ENCODE measurements at regions not wholly inside any gene's neighbourhood (a gene's known extent, or its start where the extent isn't known, plus 50 kb on each side); places are given as distances from the start of the nearest gene placed in this dataset.
"Not testable (repeated sequence)": the region's sequence is repeated elsewhere in the genome, so short reads cannot be mapped to it uniquely, and the experiment has no call there.

- peaks cover 14% of the 10 kb centered on the region for H3K36me3 Mint-ChIP-seq
- no peak for DNase-seq
- peak overlapping the region; percentile 66 for H3K4me3 Mint-ChIP-seq
- no peaks in the 10 kb centered on the region for H3K27me3 Mint-ChIP-seq
- POLR2A ChIA-PET: interaction anchor here (0.6 kb wide), 1 partner anchor 16 kb away, joined by 3 read pairs; no protein-coding TSS in a partner anchor
- peak; percentile 15 for ATAC-seq (ENCODE audit: low read depth)
- H3K9me3 Mint-ChIP-seq: peaks cover 12% of the 10 kb centered on the region
- H3K27ac Mint-ChIP-seq: peak overlapping the region; percentile 47
- H3K4me1 Mint-ChIP-seq: peaks cover 53% of the 10 kb centered on the region
These were observed 112.3 kb upstream of the KLF12 start for GRCh38 chr13:74246487-74246886.

- peak overlapping the region; percentile 50 for H3K4me3 Mint-ChIP-seq
- POLR2A ChIA-PET: interaction anchor here (1.0 kb wide), 1 partner anchor 109 kb away, joined by 4 read pairs; the partner anchor contains the start of gene KLF12
- ATAC-seq (ENCODE audit: low read depth) (peak; percentile 78), DNase-seq (no peak)
- H3K4me1 Mint-ChIP-seq: peaks cover 50% of the 10 kb centered on the region
- H3K27ac Mint-ChIP-seq: peak overlapping the region; percentile 79
- peaks cover 13% of the 10 kb centered on the region for H3K9me3 Mint-ChIP-seq
- peaks cover 14% of the 10 kb centered on the region for H3K36me3 Mint-ChIP-seq
- no peaks in the 10 kb centered on the region for H3K27me3 Mint-ChIP-seq
These were observed 109.7 kb upstream of the KLF12 start for GRCh38 chr13:74243637-74244526.

GRCh38 chr13:74241343-74241742 is 107.1 kb upstream of the KLF12 start:
- Mint-ChIP-seq H3K9me3 (peaks cover 13% of the 10 kb centered on the region), H3K4me1 (peaks cover 31% of the 10 kb centered on the region), H3K36me3 (peaks cover 14% of the 10 kb centered on the region)
- H3K27ac Mint-ChIP-seq; POLR2A ChIA-PET; DNase-seq; H3K4me3 Mint-ChIP-seq; H3K27me3 Mint-ChIP-seq; ATAC-seq (ENCODE audit: low read depth): not testable (repeated sequence)

- POLR2A ChIA-PET: interaction anchor here (0.7 to 3.6 kb wide), 4 partner anchors 16 to 1572 kb away, joined by 3 to 19 read pairs (median 4); partner anchors contain the start of gene KLF12
- Mint-ChIP-seq H3K4me1 (peaks cover 24% of the 10 kb centered on the region), H3K4me3 (peak overlapping the region; percentile 60), H3K9me3 (peaks cover 10% of the 10 kb centered on the region), H3K27ac (peak overlapping the region; percentile 90), H3K36me3 (peaks cover 13% of the 10 kb centered on the region), H3K27me3 (no peaks in the 10 kb centered on the region)
- ATAC-seq (ENCODE audit: low read depth) (peak; percentile 84), DNase-seq (no peak)
These were observed 96.8 kb upstream of the KLF12 start for GRCh38 chr13:74230984-74231501.

- no peak overlapping the region for H3K4me3 Mint-ChIP-seq
- peaks cover 10% of the 10 kb centered on the region for H3K9me3 Mint-ChIP-seq
- peaks cover 19% of the 10 kb centered on the region for H3K4me1 Mint-ChIP-seq
- ATAC-seq (ENCODE audit: low read depth) (no peak), DNase-seq (no peak)
- no peak overlapping the region for H3K27ac Mint-ChIP-seq
- POLR2A ChIA-PET: no interaction called here
- peaks cover 13% of the 10 kb centered on the region for H3K36me3 Mint-ChIP-seq
- no peaks in the 10 kb centered on the region for H3K27me3 Mint-ChIP-seq
These were observed 95.0 kb upstream of the KLF12 start for GRCh38 chr13:74229242-74229641.

- POLR2A ChIA-PET: no interaction called here
- Mint-ChIP-seq H3K27me3 (no peaks in the 10 kb centered on the region), H3K9me3 (peaks cover 15% of the 10 kb centered on the region), H3K4me3 (no peak overlapping the region), H3K27ac (no peak overlapping the region), H3K36me3 (peaks cover 13% of the 10 kb centered on the region), H3K4me1 (peaks cover 18% of the 10 kb centered on the region)
- DNase-seq (no peak), ATAC-seq (ENCODE audit: low read depth) (no peak)
These were observed 93.4 kb upstream of the KLF12 start for GRCh38 chr13:74227476-74228158.

- H3K9me3 Mint-ChIP-seq: peaks cover 15% of the 10 kb centered on the region
- H3K4me1 Mint-ChIP-seq: peaks cover 17% of the 10 kb centered on the region
- ATAC-seq (ENCODE audit: low read depth) (no peak), DNase-seq (no peak)
- peaks cover 13% of the 10 kb centered on the region for H3K36me3 Mint-ChIP-seq
- no peaks in the 10 kb centered on the region for H3K27me3 Mint-ChIP-seq
- H3K4me3 Mint-ChIP-seq: no peak overlapping the region
- POLR2A ChIA-PET: no interaction called here
- no peak overlapping the region for H3K27ac Mint-ChIP-seq
These were observed 92.7 kb upstream of the KLF12 start for GRCh38 chr13:74226791-74227475.

GRCh38 chr13:74221752-74222151 is 87.5 kb upstream of the KLF12 start:
- no peaks in the 10 kb centered on the region for H3K4me1 Mint-ChIP-seq

GRCh38 chr13:74219566-74219965 is 85.4 kb upstream of the KLF12 start:
- POLR2A ChIA-PET: no interaction called here
- no peak for ATAC-seq (ENCODE audit: low read depth)
- no peak for DNase-seq
- H3K9me3 Mint-ChIP-seq: peaks cover 4% of the 10 kb centered on the region
- H3K4me1 Mint-ChIP-seq: peaks cover 1% of the 10 kb centered on the region
- H3K27ac Mint-ChIP-seq: no peak overlapping the region
- H3K36me3 Mint-ChIP-seq: peaks cover 5% of the 10 kb centered on the region
- H3K4me3 Mint-ChIP-seq: no peak overlapping the region
- H3K27me3 Mint-ChIP-seq: peaks cover 1% of the 10 kb centered on the region

More at GRCh38 chr13:74221752-74222151, 87.5 kb upstream of the KLF12 start:
- ATAC-seq (ENCODE audit: low read depth) (no peak), DNase-seq (no peak)
- POLR2A ChIA-PET: no interaction called here
- no peak overlapping the region for H3K27ac Mint-ChIP-seq
- H3K4me3 Mint-ChIP-seq: no peak overlapping the region
- H3K27me3 Mint-ChIP-seq: peaks cover 1% of the 10 kb centered on the region
- peaks cover 5% of the 10 kb centered on the region for H3K36me3 Mint-ChIP-seq
- H3K9me3 Mint-ChIP-seq: peaks cover 4% of the 10 kb centered on the region

- Mint-ChIP-seq H3K4me3 (no peak overlapping the region), H3K27ac (no peak overlapping the region), H3K27me3 (peaks cover 1% of the 10 kb centered on the region), H3K4me1 (peaks cover 3% of the 10 kb centered on the region), H3K9me3 (no peaks in the 10 kb centered on the region), H3K36me3 (peaks cover 6% of the 10 kb centered on the region)
- ATAC-seq (ENCODE audit: low read depth) (no peak), DNase-seq (no peak)
- POLR2A ChIA-PET: no interaction called here
These were observed 84.1 kb upstream of the KLF12 start for GRCh38 chr13:74218291-74218690.

GRCh38 chr13:74217811-74218210 is 83.6 kb upstream of the KLF12 start:
- peaks cover 3% of the 10 kb centered on the region for H3K4me1 Mint-ChIP-seq
- no peak overlapping the region for H3K4me3 Mint-ChIP-seq
- ATAC-seq (ENCODE audit: low read depth) (no peak), DNase-seq (no peak)
- H3K9me3 Mint-ChIP-seq: no peaks in the 10 kb centered on the region
- H3K27me3 Mint-ChIP-seq: peaks cover 1% of the 10 kb centered on the region
- H3K27ac Mint-ChIP-seq: no peak overlapping the region
- POLR2A ChIA-PET: no interaction called here
- peaks cover 6% of the 10 kb centered on the region for H3K36me3 Mint-ChIP-seq

- ATAC-seq (ENCODE audit: low read depth) (no peak), DNase-seq (no peak)
- peaks cover 3% of the 10 kb centered on the region for H3K9me3 Mint-ChIP-seq
- peaks cover 3% of the 10 kb centered on the region for H3K36me3 Mint-ChIP-seq
- POLR2A ChIA-PET: no interaction called here
- H3K27me3 Mint-ChIP-seq: no peaks in the 10 kb centered on the region
- H3K4me3 Mint-ChIP-seq: no peak overlapping the region
- H3K4me1 Mint-ChIP-seq: peaks cover 3% of the 10 kb centered on the region
- no peak overlapping the region for H3K27ac Mint-ChIP-seq
These were observed 81.2 kb upstream of the KLF12 start for GRCh38 chr13:74215420-74215819.

- POLR2A ChIA-PET: no interaction called here
These were observed 80.1 kb upstream of the KLF12 start for GRCh38 chr13:74214321-74214720.

More at GRCh38 chr13:74214321-74214720, 80.1 kb upstream of the KLF12 start:
- peaks cover 2% of the 10 kb centered on the region for H3K36me3 Mint-ChIP-seq
- no peak overlapping the region for H3K4me3 Mint-ChIP-seq
- peaks cover 3% of the 10 kb centered on the region for H3K4me1 Mint-ChIP-seq
- DNase-seq (no peak), ATAC-seq (ENCODE audit: low read depth) (no peak)
- no peak overlapping the region for H3K27ac Mint-ChIP-seq
- H3K9me3 Mint-ChIP-seq: peaks cover 3% of the 10 kb centered on the region
- no peaks in the 10 kb centered on the region for H3K27me3 Mint-ChIP-seq

Data from activated naive CD8-positive, alpha-beta T cell treated with anti-CD3 and anti-CD28 coated beads, Interleukin-2, amount 10 ng/mL, durations not matched to agents 7 days and 5 days (primary cell).